ENCODE measurements at regions not wholly inside any gene's neighbourhood (a gene's known extent, or its start where the extent isn't known, plus 50 kb on each side); places are given as distances from the start of the nearest gene placed in this dataset.

DNA sequence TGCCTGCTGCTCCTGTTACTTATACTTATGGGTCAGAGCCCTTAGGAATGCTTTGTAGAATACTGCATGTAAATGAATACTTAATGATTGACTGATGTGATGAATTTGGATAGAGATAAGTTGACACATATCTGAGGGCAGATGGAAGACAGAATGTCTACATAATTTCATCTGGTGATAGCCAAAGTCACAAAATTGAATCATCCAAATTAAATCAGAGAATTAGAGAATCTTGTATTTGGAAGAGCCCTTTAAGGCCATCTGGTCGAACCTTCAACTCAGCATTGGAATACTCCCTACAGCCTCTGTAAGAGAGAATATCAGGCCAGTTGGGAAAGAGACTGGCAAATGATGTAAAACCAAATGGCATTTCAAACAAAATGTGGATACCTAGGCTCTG lies 944.8 kb downstream of the RPA4 start:
- no peaks in the 10 kb centered on the region for H3K4me1 ChIP-seq
- TF ChIP-seq, protein P1, sequence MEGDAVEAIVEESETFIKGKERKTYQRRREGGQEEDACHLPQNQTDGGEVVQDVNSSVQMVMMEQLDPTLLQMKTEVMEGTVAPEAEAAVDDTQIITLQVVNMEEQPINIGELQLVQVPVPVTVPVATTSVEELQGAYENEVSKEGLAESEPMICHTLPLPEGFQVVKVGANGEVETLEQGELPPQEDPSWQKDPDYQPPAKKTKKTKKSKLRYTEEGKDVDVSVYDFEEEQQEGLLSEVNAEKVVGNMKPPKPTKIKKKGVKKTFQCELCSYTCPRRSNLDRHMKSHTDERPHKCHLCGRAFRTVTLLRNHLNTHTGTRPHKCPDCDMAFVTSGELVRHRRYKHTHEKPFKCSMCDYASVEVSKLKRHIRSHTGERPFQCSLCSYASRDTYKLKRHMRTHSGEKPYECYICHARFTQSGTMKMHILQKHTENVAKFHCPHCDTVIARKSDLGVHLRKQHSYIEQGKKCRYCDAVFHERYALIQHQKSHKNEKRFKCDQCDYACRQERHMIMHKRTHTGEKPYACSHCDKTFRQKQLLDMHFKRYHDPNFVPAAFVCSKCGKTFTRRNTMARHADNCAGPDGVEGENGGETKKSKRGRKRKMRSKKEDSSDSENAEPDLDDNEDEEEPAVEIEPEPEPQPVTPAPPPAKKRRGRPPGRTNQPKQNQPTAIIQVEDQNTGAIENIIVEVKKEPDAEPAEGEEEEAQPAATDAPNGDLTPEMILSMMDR (IDR thresholded peaks at IDR 0.05), result no peak
- no peak for TF ChIP-seq POLR2AphosphoS5 (IDR thresholded peaks at IDR 0.05)
- no peak for TF ChIP-seq EP300 (IDR thresholded peaks at IDR 0.05)
- TF ChIP-seq POLR2A (IDR thresholded peaks at IDR 0.05), result no peak
- no peaks in the 10 kb centered on the region for H3K9me3 ChIP-seq
- no peak overlapping the region for H3K27ac ChIP-seq
- no peaks in the 10 kb centered on the region for H3K27me3 ChIP-seq
- H3K36me3 ChIP-seq, result no peaks in the 10 kb centered on the region
- no peak for DNase-seq (ENCODE audit: low spot score in 2 of 2)
- 0% methylated on average over 1 of the region's 1 CpG for WGBS
- no peak overlapping the region for H3K4me3 ChIP-seq

DNA sequence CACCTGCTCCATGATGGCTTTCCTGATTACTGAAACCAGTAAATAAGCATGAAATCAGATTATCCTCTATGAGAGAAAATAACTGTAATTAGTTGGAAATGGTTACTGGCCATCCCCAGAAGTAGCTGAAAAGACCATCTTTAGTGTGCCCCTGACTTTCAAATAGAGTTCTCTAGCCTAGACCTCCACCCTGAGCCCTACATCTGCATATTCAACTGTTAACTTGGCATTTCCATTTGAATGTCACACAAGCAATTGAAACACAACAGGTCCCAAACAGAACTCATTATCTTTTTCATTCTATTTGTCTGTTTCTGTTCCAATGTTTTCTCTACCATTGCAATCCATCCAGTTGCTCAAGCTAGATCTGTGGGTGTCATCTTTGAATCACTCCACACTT lies 952.3 kb downstream of the RPA4 start:
- DNase-seq (ENCODE audit: low spot score in 2 of 2), result no peak

DNA sequence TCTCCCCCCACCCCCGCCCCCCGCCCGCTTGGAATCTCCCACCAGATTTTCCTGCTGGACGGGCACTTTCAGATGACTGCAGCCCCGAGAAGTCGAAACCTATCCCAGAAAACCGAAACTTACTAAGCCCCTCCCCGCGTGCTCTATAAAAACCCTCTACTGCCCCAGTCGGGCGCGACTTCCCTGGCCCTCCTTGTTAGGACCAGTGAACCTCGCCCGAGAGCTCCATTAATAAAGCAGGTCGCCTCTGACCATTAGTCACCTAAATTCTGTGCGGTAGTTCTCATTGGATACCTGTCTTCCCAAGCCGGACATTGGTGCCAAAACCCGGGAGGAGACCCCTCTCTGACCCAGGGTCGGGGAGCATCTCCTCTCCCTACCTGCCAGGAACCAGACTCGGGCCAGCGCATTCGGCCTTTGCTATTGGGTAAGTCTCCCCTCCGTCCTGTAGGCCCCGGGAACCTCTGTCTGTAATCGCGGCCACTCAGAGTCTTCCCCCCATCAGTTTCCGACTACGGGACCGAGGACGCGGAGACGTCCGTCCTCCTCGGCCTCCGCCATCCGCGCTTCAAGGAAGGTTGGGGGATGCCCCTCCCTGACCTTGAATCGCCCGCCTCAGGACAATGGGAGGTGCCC lies 958.0 kb downstream of the RPA4 start:
- 94% methylated on average over 39 of the region's 39 CpGs for WGBS
- H3K27ac ChIP-seq, result no peak overlapping the region
- H3K4me3 ChIP-seq, result no peak overlapping the region
- H3K36me3 ChIP-seq, result no peaks in the 10 kb centered on the region
- H3K9me3 ChIP-seq, result no peaks in the 10 kb centered on the region
- no peaks in the 10 kb centered on the region for H3K27me3 ChIP-seq
- no peak for DNase-seq (ENCODE audit: low spot score in 2 of 2)
- TF ChIP-seq, protein P1 (IDR thresholded peaks at IDR 0.05), result no peak
- TF ChIP-seq EP300 (IDR thresholded peaks at IDR 0.05) (no peak), POLR2A (IDR thresholded peaks at IDR 0.05) (no peak), POLR2AphosphoS5 (IDR thresholded peaks at IDR 0.05) (no peak)
- no peaks in the 10 kb centered on the region for H3K4me1 ChIP-seq

More for the DNA sequence above, 952.3 kb downstream of the RPA4 start:
- TF ChIP-seq POLR2A (IDR thresholded peaks at IDR 0.05), result no peak
- TF ChIP-seq, protein P1 (IDR thresholded peaks at IDR 0.05), result no peak
- no peak for TF ChIP-seq EP300 (IDR thresholded peaks at IDR 0.05)
- no peak for TF ChIP-seq POLR2AphosphoS5 (IDR thresholded peaks at IDR 0.05)
- Histone ChIP-seq H3K36me3 (no peaks in the 10 kb centered on the region), H3K4me1 (no peaks in the 10 kb centered on the region), H3K9me3 (no peaks in the 10 kb centered on the region), H3K27me3 (no peaks in the 10 kb centered on the region), H3K27ac (no peak overlapping the region), H3K4me3 (no peak overlapping the region)

DNA sequence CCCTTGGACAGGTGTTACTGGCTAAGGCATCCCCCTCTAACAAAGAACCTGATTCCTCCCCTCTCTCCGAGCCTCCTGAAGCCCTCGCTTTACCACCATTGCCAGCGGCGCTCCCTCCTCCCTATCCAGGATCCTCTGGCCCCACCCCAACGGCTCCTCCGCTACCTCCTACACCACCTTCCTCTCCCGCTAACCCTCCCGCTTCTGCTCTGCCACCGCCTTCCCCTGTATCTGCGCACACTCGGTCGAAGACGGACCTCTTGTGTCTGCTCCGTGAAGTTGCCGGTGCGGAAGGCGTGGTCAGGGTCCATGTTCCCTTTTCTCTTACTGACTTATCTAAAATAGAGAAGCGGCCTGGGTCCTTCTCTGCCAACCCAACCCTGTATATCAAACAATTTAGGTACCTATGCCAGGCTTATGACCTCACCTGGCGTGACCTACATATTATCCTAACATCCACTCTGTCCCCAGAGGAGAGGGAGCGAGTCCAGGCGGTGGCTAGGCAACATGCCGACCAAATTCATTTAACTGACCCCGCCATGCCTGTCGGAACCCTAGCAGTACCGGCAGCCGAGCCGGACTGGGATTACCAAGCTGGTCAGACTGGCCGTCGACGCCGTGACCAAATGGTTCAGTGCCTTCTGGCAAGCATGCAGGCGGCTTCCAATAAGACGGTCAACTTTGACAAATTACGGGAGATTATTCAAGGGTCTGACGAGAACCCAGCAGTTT lies 958.9 kb downstream of the RPA4 start:
- DNase-seq (ENCODE audit: low spot score in 2 of 2), result no peak
- Histone ChIP-seq H3K4me1 (no peaks in the 10 kb centered on the region), H3K27ac (no peak overlapping the region), H3K4me3 (no peak overlapping the region), H3K27me3 (no peaks in the 10 kb centered on the region), H3K9me3 (no peaks in the 10 kb centered on the region), H3K36me3 (no peaks in the 10 kb centered on the region)
- 96% methylated on average over 29 of the region's 35 CpGs for WGBS
- TF ChIP-seq, protein P1 (IDR thresholded peaks at IDR 0.05), result no peak
- TF ChIP-seq POLR2A (IDR thresholded peaks at IDR 0.05) (no peak), POLR2AphosphoS5 (IDR thresholded peaks at IDR 0.05) (no peak), EP300 (IDR thresholded peaks at IDR 0.05) (no peak)

DNA sequence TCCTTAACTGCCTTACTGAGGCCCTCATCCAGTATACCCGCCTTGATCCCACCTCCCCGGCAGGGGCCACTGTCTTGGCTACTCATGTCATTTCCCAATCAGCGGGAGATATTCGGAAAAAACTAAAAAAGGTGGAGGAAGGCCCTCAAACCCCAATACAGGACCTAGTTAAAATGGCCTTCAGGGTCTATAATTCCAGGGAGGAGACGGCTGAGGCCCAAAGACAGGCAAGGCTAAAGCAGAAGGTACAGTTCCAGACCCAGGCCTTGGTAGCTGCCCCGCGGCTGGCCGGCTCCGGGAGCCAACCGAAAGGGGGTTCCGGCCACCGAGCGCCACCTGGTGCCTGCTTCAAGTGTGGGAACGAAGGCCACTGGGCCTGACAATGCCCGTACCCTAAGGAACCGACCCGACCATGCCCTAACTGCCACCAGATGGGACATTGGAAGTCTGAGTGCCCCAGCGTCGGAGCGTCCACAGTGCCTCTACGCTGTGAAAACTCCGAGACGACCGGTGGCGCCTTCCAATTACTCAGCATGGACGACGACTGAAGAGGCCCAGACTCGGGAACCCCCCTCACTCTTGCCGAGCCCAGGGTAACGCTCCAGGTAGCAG lies 959.6 kb downstream of the RPA4 start:
- TF ChIP-seq POLR2A (IDR thresholded peaks at IDR 0.05), result no peak
- no peak for TF ChIP-seq POLR2AphosphoS5 (IDR thresholded peaks at IDR 0.05)
- TF ChIP-seq EP300 (IDR thresholded peaks at IDR 0.05), result no peak
- TF ChIP-seq, protein P1 (IDR thresholded peaks at IDR 0.05), result no peak
- Histone ChIP-seq H3K4me3 (no peak overlapping the region), H3K27me3 (no peaks in the 10 kb centered on the region), H3K36me3 (no peaks in the 10 kb centered on the region), H3K9me3 (no peaks in the 10 kb centered on the region), H3K4me1 (no peaks in the 10 kb centered on the region), H3K27ac (no peak overlapping the region)
- WGBS, result 94% methylated on average over 24 of the region's 30 CpGs
- no peak for DNase-seq (ENCODE audit: low spot score in 2 of 2)

All from suprapubic skin (tissue), 4 donors.